ENCODE measurements at regions not wholly inside any gene's neighbourhood (a gene's known extent, or its start where the extent isn't known, plus 50 kb on each side); places are given as distances from the start of the nearest gene placed in this dataset.
"Not testable (repeated sequence)": the region's sequence is repeated elsewhere in the genome, so short reads cannot be mapped to it uniquely, and the experiment has no call there.

DNA sequence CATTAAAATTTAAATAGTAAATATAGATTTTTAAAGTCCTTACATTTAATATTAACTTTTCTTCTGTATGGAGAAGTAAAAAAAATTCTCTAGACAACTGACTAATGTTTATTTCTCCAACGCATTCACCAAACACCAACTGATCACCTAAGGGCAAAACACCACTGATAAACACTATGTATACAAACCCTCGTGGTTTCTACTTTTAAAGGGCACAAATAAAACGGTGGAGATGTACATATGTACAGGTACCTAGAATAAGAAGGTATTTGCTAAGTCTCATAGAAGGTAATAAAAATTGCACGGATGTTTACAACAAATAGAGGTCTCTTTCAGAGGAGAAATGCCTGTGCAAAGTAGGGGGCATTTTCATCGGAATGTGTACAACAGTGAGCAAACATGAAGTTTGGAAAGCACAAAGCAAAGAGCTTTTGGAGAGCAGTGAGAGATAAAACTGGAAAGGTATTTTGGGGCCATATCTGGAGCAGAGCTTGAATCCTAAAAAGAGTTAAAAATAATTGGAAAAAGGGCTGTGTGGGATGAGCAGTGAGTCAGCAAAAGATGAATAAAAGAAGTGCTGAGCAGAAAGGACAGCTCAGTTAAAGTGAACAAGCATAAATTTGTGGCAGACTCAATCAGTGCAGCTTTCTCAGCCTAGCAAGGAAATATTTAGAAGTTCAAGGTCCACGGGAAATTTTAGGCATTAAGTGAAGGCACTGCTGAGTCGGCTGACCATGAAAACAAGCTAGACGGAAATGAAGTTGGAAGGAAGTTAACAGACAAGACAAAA lies 160.0 kb downstream of the TMEM161B start:
- ATAC-seq = no peak
- DNase-seq (ENCODE audit: low spot score in 2 of 2) = no peak
- H3K27ac Mint-ChIP-seq = no peak overlapping the region
- no peaks in the 10 kb centered on the region for H3K36me3 Mint-ChIP-seq
- no peaks in the 10 kb centered on the region for H3K9me3 Mint-ChIP-seq

- DNase-seq (ENCODE audit: low spot score in 2 of 2) (no peak), ATAC-seq (no peak)
- Mint-ChIP-seq H3K9me3 (no peaks in the 10 kb centered on the region), H3K27ac (no peak overlapping the region), H3K36me3 (no peaks in the 10 kb centered on the region)
Measured at GRCh38 chr5:88094906-88095496, 173.6 kb downstream of the TMEM161B start.

DNA sequence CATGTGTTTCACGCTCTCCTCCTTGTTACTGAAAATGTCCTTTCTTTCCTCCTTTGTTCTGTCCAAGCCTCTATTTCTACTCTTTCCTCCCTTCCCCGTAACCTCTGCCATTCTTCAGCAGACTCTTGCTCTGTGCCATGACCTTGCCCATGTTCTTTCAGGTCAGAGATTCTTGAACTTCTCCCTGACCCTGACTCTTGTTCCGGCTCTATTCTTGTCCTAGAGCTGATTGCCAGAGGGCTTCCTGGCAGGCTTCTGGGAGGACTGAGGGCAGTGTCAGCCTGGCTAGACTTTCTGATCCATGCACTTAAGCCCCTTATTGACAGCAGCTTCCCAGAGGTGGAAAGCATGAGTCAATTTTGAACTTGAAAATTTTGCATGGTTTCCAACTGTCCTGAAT lies 174.2 kb downstream of the TMEM161B start:
- no peak overlapping the region for H3K27ac Mint-ChIP-seq
- no peaks in the 10 kb centered on the region for H3K9me3 Mint-ChIP-seq
- H3K36me3 Mint-ChIP-seq = no peaks in the 10 kb centered on the region
- DNase-seq (ENCODE audit: low spot score in 2 of 2) (no peak), ATAC-seq (no peak)

- Mint-ChIP-seq H3K9me3 (peaks cover 0 to 4% of the 10 kb centered on the region in 2 donors), H3K27ac (no peak overlapping the region), H3K36me3 (no peaks in the 10 kb centered on the region)
- ATAC-seq (no peak), DNase-seq (ENCODE audit: low spot score in 2 of 2) (no peak)
Measured at GRCh38 chr5:88093765-88094164, 174.9 kb downstream of the TMEM161B start.

GRCh38 chr5:88092958-88093605 lies 175.6 kb downstream of the TMEM161B start:
- DNase-seq (ENCODE audit: low spot score in 2 of 2) (no peak), ATAC-seq (no peak)
- H3K9me3 Mint-ChIP-seq = peaks cover 0 to 4% of the 10 kb centered on the region in 2 donors
- H3K27ac Mint-ChIP-seq = no peak overlapping the region
- no peaks in the 10 kb centered on the region for H3K36me3 Mint-ChIP-seq

DNA sequence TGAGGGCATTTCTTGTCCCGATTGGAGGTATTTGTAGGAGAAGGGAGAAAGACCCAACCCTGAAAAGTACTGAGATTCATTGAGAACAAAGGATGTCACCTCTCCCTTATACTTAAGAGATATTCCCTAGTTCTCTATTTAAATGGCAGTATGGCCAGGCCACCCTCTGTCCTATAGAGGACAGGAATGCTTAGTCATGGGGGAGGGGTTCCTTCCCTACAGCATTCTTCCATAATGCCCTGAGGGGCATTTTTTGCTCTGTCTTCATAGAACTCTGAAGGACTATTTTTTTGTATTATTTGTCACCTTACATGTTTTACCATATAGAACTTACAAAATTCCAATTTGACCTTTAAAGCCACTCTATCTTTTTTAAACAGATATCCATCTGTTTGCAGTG lies 176.3 kb downstream of the TMEM161B start:
- Mint-ChIP-seq H3K27ac (no peak overlapping the region), H3K36me3 (no peaks in the 10 kb centered on the region), H3K9me3 (peaks cover 0 to 4% of the 10 kb centered on the region in 2 donors)
- no peak for DNase-seq (ENCODE audit: low spot score in 2 of 2)
- ATAC-seq = no peak

DNA sequence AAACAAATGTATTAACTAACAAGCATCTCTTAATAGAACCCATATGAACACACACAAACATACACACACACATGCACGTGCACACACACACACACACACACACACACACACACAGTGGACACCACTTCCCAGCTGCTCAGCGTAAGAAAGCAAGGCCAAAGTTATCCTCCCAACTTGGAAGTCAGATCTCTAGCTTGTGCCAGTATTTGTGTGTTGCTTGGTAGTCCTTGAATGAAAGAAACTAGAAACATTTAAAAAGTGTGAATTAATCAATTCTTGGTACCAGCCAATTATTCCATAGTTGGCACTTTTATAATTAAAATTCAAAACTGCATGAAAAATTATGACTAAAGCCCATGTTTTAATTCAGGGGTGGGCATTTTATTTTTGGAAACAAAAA lies 178.1 kb downstream of the TMEM161B start:
- no peak overlapping the region for H3K27ac Mint-ChIP-seq
- H3K9me3 Mint-ChIP-seq = peaks cover 0 to 4% of the 10 kb centered on the region in 2 donors
- no peak for DNase-seq (ENCODE audit: low spot score in 2 of 2)
- ATAC-seq = no peak
- H3K36me3 Mint-ChIP-seq = no peaks in the 10 kb centered on the region

DNA sequence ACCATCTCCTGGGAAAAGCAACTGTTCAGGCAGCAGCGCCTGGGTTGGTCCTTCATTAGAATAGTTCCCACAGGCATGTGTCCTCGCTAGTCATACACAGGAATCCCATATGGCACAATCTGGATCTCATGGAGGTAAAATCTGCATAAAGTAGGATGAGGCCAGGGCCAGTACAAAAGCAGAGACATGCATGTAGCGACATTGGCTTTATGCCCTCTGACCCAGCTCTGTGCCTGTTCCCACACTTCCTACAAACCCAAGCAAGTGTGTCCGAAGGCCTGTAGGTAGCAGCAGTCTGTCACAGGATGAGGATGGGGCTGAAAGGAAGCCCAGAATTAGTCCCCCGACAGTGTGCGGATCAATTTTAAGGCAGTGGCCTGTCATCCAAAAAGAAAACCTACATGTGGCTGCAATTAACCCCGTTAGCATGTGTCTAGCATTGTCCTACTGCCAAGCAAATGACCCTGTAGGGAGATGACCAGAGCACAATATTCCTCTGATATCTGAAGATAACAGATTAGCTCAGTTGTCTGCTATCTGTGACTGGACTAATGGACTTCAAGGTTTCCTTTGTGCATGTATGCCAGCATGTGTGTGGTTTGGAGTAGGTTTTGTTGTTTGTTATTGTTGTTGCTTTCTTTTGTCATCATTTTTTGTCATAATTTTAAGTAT lies 178.8 kb downstream of the TMEM161B start:
- DNase-seq (ENCODE audit: low spot score in 2 of 2) (no peak), ATAC-seq (no peak)
- Mint-ChIP-seq H3K36me3 (no peaks in the 10 kb centered on the region), H3K9me3 (peaks cover 0 to 4% of the 10 kb centered on the region in 2 donors), H3K27ac (no peak overlapping the region)

DNA sequence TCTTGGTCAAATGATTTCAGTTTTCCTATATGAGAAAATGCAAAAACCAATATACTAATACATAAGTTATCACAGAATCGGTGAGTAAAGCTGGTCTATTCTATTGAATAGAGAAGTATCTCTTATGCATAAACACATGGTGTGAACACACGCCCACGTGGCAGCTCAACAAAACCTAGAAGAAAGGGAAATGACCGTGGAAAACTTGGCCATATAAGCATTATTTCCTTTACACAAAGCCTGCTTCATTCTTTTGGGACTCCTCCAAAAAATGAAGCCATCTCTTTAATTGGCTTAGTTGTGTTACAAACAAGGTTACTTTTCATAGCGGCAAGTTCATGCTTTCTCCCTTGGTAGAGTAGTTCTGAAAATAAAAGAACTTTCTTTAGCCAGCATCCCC lies 183.2 kb downstream of the TMEM161B start:
- Mint-ChIP-seq H3K9me3 (peaks cover 0 to 4% of the 10 kb centered on the region in 2 donors), H3K36me3 (no peaks in the 10 kb centered on the region), H3K27ac (no peak overlapping the region)
- DNase-seq (ENCODE audit: low spot score in 2 of 2) = no peak
- ATAC-seq = no peak

DNA sequence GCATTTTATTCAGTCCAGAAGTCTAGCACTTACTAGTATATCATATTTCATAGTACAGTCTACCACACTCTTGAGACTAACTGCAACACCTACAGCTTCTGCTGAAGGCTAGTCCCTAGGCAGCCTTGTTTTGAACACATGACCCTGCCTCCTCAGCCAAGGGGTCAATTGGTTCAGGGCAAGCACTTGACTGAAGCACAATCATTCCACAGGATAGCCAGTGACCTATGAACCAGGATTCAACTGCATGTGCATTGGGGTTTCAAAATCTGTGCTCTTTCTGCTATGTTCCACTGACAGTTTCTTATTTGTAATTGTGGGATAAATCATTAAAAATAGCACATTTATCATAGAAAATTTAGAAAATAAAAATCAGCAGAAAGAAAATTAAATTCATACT lies 186.8 kb downstream of the TMEM161B start:
- no peak overlapping the region for H3K27ac Mint-ChIP-seq
- ATAC-seq = no peak
- H3K36me3 Mint-ChIP-seq = no peaks in the 10 kb centered on the region
- DNase-seq (ENCODE audit: low spot score in 2 of 2) = no peak
- H3K9me3 Mint-ChIP-seq = no peaks in the 10 kb centered on the region

- Mint-ChIP-seq H3K27ac (no peak overlapping the region), H3K36me3 (peaks cover 0 to 15% of the 10 kb centered on the region in 2 donors), H3K9me3 (peaks cover 26 to 27% of the 10 kb centered on the region in 2 donors)
- ATAC-seq (peak in 1 of 2 donors; percentile 63), DNase-seq (ENCODE audit: low spot score in 2 of 2) (no peak)
Measured at GRCh38 chr5:88063813-88064212, 204.8 kb downstream of the TMEM161B start.

GRCh38 chr5:88060194-88060593 lies 208.5 kb downstream of the TMEM161B start:
- peaks cover 20 to 26% of the 10 kb centered on the region in 2 donors for H3K9me3 Mint-ChIP-seq
- ATAC-seq (no peak), DNase-seq (ENCODE audit: low spot score in 2 of 2) (no peak)
- no peak overlapping the region for H3K27ac Mint-ChIP-seq
- H3K36me3 Mint-ChIP-seq = peaks cover 0 to 15% of the 10 kb centered on the region in 2 donors

GRCh38 chr5:88058625-88059024 lies 210.0 kb downstream of the TMEM161B start:
- Mint-ChIP-seq H3K36me3 (peaks cover 0 to 15% of the 10 kb centered on the region in 2 donors), H3K9me3 (peaks cover 15 to 23% of the 10 kb centered on the region in 2 donors), H3K27ac (no peak overlapping the region)
- ATAC-seq = no peak
- no peak for DNase-seq (ENCODE audit: low spot score in 2 of 2)

DNA sequence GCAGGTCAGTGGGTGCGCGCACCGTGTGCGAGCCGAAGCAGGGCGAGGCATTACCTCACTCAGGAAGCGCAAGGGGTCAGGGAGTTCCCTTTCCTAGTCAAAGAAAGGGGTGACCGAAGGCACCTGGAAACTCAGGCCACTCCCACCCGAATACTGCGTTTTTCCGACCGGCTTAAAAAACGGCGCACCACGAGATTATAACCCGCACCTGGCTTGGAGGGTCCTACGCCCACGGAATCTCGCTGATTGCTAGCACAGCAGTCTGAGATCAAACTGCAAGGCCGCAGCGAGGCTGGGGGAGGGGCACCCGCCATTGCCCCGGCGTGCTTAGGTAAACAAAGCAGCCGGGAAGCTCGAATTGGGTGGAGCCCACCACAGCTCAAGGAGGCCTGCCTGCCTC lies 216.2 kb downstream of the TMEM161B start:
- not testable (repeated sequence) for H3K27ac Mint-ChIP-seq

GRCh38 chr5:88051148-88051547 lies 217.5 kb downstream of the TMEM161B start:
- Mint-ChIP-seq H3K27ac (no peak overlapping the region), H3K9me3 (peaks cover 0 to 5% of the 10 kb centered on the region in 2 donors), H3K36me3 (peaks cover 0 to 5% of the 10 kb centered on the region in 2 donors)
- ATAC-seq (no peak), DNase-seq (ENCODE audit: low spot score in 2 of 2) (no peak)

More for the DNA sequence above, 216.2 kb downstream of the TMEM161B start:
- not testable (repeated sequence) for H3K9me3 Mint-ChIP-seq; H3K36me3 Mint-ChIP-seq; ATAC-seq; DNase-seq (ENCODE audit: low spot score in 2 of 2)

GRCh38 chr5:88049737-88050136 lies 218.9 kb downstream of the TMEM161B start:
- H3K9me3 Mint-ChIP-seq = peaks cover 0 to 5% of the 10 kb centered on the region in 2 donors
- ATAC-seq (no peak), DNase-seq (ENCODE audit: low spot score in 2 of 2) (no peak)
- no peak overlapping the region for H3K27ac Mint-ChIP-seq
- peaks cover 0 to 5% of the 10 kb centered on the region in 2 donors for H3K36me3 Mint-ChIP-seq

GRCh38 chr5:88049156-88049555 lies 219.5 kb downstream of the TMEM161B start:
- Mint-ChIP-seq H3K9me3 (peaks cover 0 to 5% of the 10 kb centered on the region in 2 donors), H3K36me3 (peaks cover 0 to 5% of the 10 kb centered on the region in 2 donors), H3K27ac (no peak overlapping the region)
- no peak for ATAC-seq
- no peak for DNase-seq (ENCODE audit: low spot score in 2 of 2)

Measured in activated naive CD4-positive, alpha-beta T cell treated with anti-CD3 and anti-CD28 coated beads, Interleukin-2, amount 50 U/mL, for 72 hours (primary cell).